ENCODE measurements at regions not wholly inside any gene's neighbourhood (a gene's known extent, or its start where the extent isn't known, plus 50 kb on each side); places are given as distances from the start of the nearest gene placed in this dataset.
A peak's percentile ranks its signal among the peaks of the same experiment; 100 is the strongest.
"Not testable (repeated sequence)": the region's sequence is repeated elsewhere in the genome, so short reads cannot be mapped to it uniquely, and the experiment has no call there.

GRCh38 chr4:166153548-166153947 lies 280.5 kb downstream of the TLL1 start:
- DNase-seq, result no peak

- DNase-seq, result no peak
These were observed 289.3 kb downstream of the TLL1 start for GRCh38 chr4:166162327-166162726.

DNA sequence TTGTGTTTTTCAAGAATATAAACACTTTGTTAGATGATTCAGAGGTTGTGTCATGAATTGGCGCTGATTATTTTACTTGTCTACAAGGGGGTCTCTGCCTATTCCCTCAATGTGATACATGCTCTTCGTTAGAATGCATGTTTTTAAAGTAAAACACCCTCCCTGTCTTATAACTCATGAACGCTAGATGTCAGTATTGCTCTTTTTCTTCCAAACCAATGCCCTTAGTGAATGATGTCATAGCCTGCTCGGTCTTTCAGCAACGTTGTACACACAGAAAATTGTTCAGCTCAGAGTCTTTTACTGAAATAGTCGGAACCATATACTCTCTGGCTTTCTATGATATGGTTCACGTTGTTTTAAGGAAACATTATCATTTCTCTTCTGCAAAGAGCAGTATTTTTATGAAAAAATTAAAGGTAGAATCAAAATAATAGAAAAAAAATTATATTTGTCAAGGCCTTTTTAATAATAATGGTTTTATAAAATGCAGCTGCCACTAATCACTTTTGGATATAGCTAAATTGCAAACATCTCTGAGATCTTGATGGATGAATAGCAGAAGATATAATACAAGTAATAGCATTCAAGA lies 292.9 kb downstream of the TLL1 start:
- peak; percentile 68 for DNase-seq

- DNase-seq, result no peak
These were observed 296.1 kb downstream of the TLL1 start for GRCh38 chr4:166169111-166169510.

DNA sequence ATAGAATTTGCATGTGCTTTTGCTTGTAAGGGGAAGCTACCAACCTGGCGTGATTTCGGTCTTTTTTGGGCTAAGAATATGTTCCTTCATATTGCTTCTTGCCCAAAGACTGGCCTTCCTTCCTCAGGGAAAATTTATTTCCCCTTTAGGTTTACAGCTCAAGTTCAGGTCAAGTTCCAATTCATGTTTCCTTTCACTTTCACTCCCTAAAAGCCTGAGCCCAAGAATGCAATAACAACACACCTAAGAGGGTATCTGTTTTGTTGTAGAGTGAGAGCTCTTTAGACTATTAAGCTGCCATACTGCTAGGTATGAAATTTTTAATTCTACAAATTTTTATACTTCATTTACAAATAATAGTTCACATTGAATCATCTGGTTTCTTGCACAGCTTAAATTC lies 299.6 kb downstream of the TLL1 start:
- DNase-seq, result no peak

- DNase-seq, result no peak
These were observed 301.9 kb downstream of the TLL1 start for GRCh38 chr4:166174717-166175490.

GRCh38 chr4:166182145-166182544 lies 309.1 kb downstream of the TLL1 start:
- DNase-seq, result no peak

DNA sequence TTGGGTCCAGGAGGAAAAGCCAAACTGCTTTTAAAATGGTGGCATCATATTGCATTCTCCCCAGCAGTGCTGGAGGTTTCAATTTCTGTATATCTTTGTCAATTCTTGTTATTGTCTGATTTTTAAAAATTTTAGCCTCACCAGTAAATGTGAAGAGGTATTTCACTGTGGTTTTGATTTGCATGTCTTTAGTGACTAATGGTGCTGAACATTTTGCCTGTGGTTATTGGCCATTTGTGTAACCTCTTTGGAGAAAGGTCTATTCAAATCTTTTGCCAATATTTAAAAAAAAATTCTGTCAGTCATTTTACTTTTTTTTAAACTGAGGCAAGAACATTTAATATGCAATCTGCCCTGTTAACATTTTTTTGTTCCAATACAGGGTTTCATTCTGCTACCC lies 322.1 kb downstream of the TLL1 start:
- no peak for DNase-seq

DNA sequence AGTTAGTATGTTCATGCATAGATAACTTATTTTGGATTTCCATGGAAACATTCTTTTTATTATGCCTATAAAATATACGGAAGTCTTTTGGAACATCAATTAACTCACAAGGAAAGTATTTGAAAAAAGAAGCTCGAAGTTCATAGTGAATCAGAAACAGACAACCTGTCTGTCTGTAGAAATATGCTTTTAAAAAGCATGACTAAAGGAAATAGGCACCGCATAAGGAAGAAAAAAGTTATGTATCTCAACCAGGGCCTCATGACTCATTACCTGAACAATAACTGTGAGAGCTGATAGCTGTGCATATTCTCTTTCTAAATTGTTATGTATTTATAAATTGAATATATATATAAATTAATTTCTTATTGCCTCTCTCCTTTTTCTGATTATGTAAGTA lies 324.1 kb downstream of the TLL1 start:
- DNase-seq, result no peak

GRCh38 chr4:166198041-166198440 lies 325.0 kb downstream of the TLL1 start:
- DNase-seq, result no peak

DNA sequence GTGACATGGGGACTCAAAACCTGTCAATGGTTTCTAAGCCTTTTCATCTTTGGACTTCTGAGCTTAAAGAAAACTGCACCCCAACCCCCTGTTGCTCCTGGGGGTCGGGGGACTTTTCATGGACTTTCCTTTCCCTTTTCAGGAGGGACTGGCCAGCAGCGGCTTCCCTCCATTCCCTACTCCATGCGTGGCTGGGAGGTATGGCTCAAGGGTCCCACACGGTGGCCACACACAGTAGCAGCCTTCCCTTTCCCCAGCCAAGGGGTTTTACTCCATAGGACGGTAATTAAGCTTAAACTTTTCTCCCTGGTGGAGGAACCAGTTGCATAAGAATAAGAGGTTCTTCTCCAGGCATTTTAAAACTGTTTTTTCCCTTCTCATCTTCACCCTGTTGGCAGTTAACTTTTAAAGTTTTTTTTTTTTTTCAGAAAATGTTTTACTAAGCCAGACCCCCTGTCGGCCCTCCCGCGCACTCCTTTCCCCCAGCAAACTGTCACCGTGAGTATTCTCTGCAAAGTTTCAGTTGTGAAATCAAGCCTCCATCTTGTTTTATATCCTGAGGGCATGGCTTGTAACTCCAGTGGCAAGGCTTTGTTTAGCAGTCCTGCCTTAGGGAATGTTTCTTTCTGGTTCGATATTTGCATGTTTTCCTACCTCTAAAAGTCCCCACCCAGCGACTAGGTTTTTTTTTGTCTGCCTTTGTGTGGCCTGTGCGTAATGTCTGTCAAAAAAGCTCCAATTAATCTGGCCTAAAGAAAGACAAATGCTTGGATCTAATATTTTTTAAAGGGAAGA lies 325.7 kb downstream of the TLL1 start:
- no peak for DNase-seq

- no peak for DNase-seq
These were observed 330.0 kb downstream of the TLL1 start for GRCh38 chr4:166202991-166203390.

GRCh38 chr4:166212326-166212725 lies 339.3 kb downstream of the TLL1 start:
- not testable (repeated sequence) for DNase-seq

DNA sequence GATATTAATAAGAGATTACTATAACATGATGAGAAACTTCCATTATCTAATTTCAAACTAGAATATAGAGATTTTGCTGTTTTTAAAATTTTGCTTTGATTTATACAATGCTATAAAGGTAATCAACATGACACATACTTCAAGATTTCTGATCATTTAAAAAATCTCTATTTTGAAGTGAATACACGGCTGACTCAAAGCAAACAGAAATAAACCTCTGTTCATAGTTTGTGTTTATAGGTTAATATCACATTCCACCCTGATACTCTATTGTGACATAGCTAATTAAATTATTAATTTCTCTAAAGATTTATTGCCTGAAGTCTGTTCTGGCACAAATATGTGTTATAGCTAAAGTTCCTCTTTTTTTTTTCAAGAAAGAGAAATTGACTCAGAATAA lies 349.2 kb downstream of the TLL1 start:
- no peak for DNase-seq

DNA sequence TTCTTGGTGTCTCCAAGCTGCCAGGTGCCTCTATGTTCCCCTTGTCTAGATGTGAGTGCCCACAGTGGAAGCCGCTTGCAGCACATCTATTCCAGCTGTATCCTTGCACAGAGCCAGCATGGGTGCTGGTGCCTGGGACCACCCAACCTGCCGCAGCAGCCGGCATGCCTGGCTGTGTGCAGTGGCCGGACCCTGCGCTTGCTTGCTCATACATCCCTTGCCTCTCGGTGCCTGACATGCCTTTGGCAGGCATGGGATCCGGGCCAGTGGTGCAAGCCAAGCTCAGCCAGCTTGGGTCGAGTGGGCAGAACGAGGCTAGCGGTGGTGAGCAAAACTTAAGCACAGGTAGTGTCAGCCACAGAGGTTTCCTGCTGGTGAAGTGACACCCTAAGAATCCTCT lies 355.1 kb downstream of the TLL1 start:
- DNase-seq, result no peak

DNA sequence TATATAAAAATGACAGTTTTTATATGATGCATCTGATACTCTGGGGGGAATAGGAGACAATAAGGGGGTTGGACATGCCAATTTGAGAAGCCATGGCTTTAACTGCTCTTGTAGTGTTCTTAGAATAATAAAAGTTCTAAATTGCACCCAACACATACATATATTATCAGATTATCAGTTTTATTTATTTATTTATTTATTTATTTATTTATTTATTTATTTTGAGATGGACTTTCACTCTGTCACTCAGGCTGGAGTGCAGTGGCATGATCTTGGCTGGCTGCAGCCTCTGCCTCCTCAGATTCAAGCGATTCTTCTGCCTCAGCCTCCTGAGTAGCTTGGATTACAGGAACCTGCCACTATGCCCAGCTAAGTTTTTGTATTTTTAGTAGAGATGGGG lies 356.8 kb downstream of the TLL1 start:
- no peak for DNase-seq

DNA sequence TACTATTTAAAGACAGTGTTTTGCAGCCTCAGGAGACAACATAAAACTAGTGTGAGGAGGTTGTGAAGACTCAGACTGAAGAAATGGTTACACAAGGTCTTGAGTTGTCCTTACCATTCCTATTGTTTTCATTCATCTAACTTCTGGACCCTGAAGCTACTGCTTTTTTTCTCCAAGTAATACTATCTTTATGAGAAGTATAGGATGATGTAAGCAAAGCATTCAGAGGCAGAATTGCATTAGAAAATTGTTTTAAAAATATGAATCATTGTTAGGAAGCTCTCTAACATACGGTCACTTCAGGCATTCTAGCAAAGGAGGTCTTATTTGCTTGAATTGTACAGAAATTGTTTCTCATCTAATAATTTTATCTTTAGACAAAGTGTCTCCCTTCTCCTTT lies 357.8 kb downstream of the TLL1 start:
- DNase-seq, result no peak

DNA sequence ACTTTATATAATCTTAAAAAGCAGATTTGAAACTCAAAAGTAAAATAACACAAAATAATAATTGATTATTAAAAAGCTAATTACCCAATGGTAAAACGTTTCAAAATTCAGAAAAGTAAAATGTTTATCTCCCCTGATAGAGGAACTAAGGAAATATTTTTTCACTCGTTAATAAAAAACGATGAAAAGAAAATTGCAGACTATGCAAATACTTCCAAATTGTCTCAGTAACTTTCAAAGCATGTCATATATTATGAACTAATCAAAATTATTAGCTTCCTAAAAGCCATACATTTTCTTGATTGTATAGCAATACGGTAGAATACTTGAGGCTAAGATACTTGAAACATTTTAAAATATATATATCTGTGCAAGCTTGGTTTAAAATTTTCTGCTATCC lies 366.3 kb downstream of the TLL1 start:
- no peak for DNase-seq

DNA sequence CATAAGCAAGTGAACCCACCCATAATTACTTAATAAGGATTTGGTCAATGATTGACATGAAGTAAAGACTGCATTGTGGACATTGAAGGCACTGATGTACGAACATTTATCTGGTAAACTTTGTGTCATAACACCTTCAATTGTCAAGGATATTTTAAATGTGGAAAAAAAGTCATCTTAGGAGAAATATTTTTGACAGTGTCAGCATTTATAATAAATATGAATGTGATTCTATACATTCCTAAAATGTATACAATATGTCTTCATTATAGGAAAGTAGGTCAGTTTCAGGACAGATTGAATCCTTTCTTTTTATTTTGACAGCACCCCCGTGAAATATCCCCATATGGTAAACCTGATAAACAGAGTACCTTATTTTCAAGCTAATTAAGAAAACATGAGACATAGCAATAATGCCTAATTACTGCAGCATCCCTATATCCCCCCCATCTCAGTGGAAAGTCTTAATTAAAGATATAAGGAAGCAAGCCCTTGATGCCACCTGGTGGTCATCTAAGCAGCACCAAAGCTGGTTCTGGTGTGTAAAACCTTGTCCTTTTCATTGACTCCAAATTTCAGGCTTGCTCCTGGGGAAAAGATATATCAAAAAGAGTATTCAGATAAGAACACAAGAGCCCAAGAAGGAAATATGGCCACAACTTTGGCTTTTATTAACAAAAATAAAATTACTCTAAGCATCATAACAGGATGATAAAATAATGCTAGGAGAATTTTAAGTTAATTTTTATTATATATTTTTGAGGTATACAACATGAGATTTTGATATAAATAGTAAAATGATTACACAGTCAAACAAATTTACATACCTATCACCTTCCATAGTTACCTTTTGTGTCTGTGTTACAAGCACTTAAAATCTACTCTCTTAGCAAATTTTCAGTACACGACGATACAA lies 379.7 kb downstream of the TLL1 start:
- no peak for DNase-seq

GRCh38 chr4:166257276-166257675 lies 384.2 kb downstream of the TLL1 start:
- no peak for DNase-seq

DNA sequence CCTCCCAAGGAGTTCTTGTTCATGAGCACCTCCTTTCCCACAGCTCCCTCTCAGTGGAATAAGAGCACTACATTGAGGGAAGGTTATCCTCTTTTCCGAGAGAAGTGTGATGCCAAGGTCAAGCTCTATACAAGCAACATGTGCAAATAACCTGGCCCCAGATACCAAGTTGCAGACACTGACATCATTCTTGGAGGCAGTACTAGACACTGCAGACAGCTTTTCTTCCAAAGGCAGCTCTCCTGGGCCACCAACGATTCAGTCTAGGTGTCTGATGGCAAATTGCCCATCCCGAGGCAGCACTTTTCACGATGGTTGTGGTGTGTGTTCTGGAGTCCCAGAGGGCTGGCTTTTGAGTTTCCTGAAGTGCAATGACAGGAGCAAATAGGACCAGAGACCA lies 384.9 kb downstream of the TLL1 start:
- no peak for DNase-seq

- DNase-seq, result no peak
These were observed 386.0 kb downstream of the TLL1 start for GRCh38 chr4:166259081-166259480.

All from activated CD4-positive, alpha-beta T cell treated with anti-CD3 and anti-CD28 coated beads, Interleukin-10, Interleukin-2, amounts not matched to agents 100 ng/mL and 50 ng/mL, durations not matched to agents 16 hours and 8 hours (primary cell).